ENCODE measurements at regions not wholly inside any gene's neighbourhood (a gene's known extent, or its start where the extent isn't known, plus 50 kb on each side); places are given as distances from the start of the nearest gene placed in this dataset.

DNA sequence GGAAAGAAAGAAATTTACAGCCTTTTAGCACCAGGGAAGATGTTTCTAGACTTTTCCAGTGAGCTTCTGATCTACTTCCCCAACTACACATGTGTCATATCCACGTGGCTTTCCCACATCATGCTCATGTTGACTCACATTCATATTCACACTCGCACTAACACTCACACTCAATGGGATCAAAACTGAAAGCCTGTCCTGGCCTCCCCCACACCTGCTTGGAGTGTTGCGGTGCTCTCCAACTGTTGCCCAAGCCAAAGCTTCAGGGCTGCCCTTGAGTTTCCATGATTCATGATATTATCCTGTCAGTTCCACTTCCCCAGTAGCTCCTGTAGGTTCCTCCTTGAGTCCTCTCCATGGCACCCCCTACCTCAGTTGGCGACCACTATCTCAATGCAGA, 444.4 kb downstream of the GATA3 start:
- TF ChIP-seq, protein P1, sequence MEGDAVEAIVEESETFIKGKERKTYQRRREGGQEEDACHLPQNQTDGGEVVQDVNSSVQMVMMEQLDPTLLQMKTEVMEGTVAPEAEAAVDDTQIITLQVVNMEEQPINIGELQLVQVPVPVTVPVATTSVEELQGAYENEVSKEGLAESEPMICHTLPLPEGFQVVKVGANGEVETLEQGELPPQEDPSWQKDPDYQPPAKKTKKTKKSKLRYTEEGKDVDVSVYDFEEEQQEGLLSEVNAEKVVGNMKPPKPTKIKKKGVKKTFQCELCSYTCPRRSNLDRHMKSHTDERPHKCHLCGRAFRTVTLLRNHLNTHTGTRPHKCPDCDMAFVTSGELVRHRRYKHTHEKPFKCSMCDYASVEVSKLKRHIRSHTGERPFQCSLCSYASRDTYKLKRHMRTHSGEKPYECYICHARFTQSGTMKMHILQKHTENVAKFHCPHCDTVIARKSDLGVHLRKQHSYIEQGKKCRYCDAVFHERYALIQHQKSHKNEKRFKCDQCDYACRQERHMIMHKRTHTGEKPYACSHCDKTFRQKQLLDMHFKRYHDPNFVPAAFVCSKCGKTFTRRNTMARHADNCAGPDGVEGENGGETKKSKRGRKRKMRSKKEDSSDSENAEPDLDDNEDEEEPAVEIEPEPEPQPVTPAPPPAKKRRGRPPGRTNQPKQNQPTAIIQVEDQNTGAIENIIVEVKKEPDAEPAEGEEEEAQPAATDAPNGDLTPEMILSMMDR (IDR thresholded peaks at IDR 0.05), result no peak
- TF ChIP-seq RAD21 (conservative IDR thresholded peaks at IDR 0.05 in 1 of 2, IDR thresholded peaks at IDR 0.05 in 1 of 2), result no peak
- TF ChIP-seq SMC3 (IDR thresholded peaks at IDR 0.05), result no peak
- TF ChIP-seq PHF8 (IDR thresholded peaks at IDR 0.05; ENCODE audit: borderline replicate concordance, low read depth), result no peak
